H1 (cell line): ENCODE measurements at regions not wholly inside any gene's neighbourhood (a gene's known extent, or its start where the extent isn't known, plus 50 kb on each side); places are given as distances from the start of the nearest gene placed in this dataset.

ENCODE experiments used
- CBX5 ChIP-seq: fragments of 300-800, 300-1000 bp; sonication (generic); IDR thresholded peaks from 2 replicates; pipeline ENCODE4 v1.7.1; 2016; ENCODE audit warnings: antibody characterized with exemption, low read length, low read depth
- CBX8 ChIP-seq: fragments of 300-800, 300-1000 bp; sonication (generic); IDR thresholded peaks from 2 replicates; pipeline ENCODE4 v1.7.1; 2016; ENCODE audit warnings: low read depth, low read length, borderline replicate concordance
- CEBPB ChIP-seq: IDR thresholded peaks from 2 replicates; pipeline ENCODE4 v1.6.1; 2012; ENCODE audit warnings: low read depth, low read length
- RNF2 ChIP-seq: fragments of 200-900, 300-1000 bp; sonication (generic); IDR thresholded peaks from 2 replicates; pipeline ENCODE4 v1.7.1; 2016; ENCODE audit warnings: borderline replicate concordance, low read depth, mild to moderate bottlenecking, antibody characterized with exemption, low read length; ENCODE audit not compliant: poor library complexity, severe bottlenecking; ENCODE audit errors: missing control alignments
- SIN3A ChIP-seq, 2 experiments: IDR thresholded peaks in 1 of 2; conservative IDR thresholded peaks in 1 of 2; 2 replicates each; pipeline ENCODE4 v1.6.1; 2011 to 2012; ENCODE audit warnings: low read length in 2 of 2, improper control_type of control experiment in 1 of 2, low read depth in 1 of 2, mild to moderate bottlenecking in 1 of 2

GRCh38 chr3:31444220-31445142 lies 88.2 kb upstream of the STT3B start (continued):
- no peak for TF ChIP-seq CBX5
- TF ChIP-seq RNF2 = no peak
- TF ChIP-seq CEBPB = no peak
- no peak for TF ChIP-seq SIN3A (conservative IDR thresholded peaks at IDR 0.05 in 1 of 2, IDR thresholded peaks at IDR 0.05 in 1 of 2; ENCODE audit: low read depth in 1 of 2, low read length in 2 of 2)
- TF ChIP-seq CBX8 = no peak
